ENCODE measurements at regions not wholly inside any gene's neighbourhood (a gene's known extent, or its start where the extent isn't known, plus 50 kb on each side); places are given as distances from the start of the nearest gene placed in this dataset.

GRCh38 chr11:70680781-70681281 lies 282.5 kb downstream of the CTTN start:
- H3K4me3 ChIP-seq (ENCODE audit: low read depth in 1 of 3, low read length in 3 of 3) = no peak overlapping the region
- no peak for DNase-seq (ENCODE audit: low spot score)
- H3K9ac ChIP-seq (ENCODE audit: low read depth in 1 of 2, low read length in 2 of 2) = no peak overlapping the region
- 89% methylated on average over 13 of the region's 13 CpGs for WGBS
- no peaks in the 10 kb centered on the region for H3K9me3 ChIP-seq (ENCODE audit: control insufficient read depth in 4 of 4, low read length in 3 of 4)
- H3K27ac ChIP-seq (ENCODE audit: low read depth in 1 of 2, low read length in 2 of 2) = no peak overlapping the region
- H3K27me3 ChIP-seq (ENCODE audit: control insufficient read depth in 4 of 4, insufficient read depth in 4 of 4, low read length in 3 of 4) = no peaks in the 10 kb centered on the region
- TF ChIP-seq JUND (IDR thresholded peaks at IDR 0.05) (no peak), GABPA (IDR thresholded peaks at IDR 0.05 in 1 of 2, conservative IDR thresholded peaks at IDR 0.05 in 1 of 2) (no peak), ZBTB33 (IDR thresholded peaks at IDR 0.05) (no peak), TAF1 (conservative IDR thresholded peaks at IDR 0.05) (no peak), ATF3 (IDR thresholded peaks at IDR 0.05) (no peak)
- H3K4me1 ChIP-seq (ENCODE audit: control insufficient read depth in 4 of 4, insufficient read depth in 4 of 4, low read length in 3 of 4) = no peaks in the 10 kb centered on the region
- H3K36me3 ChIP-seq (ENCODE audit: control insufficient read depth in 4 of 4, insufficient read depth in 3 of 4, low read depth in 1 of 4, low read length in 3 of 4) = no peaks in the 10 kb centered on the region

GRCh38 chr11:70682056-70682455 lies 283.7 kb downstream of the CTTN start:
- WGBS = 86% methylated on average over 10 of the region's 10 CpGs
- TF ChIP-seq SP1 (IDR thresholded peaks at IDR 0.05) (no peak), JUND (IDR thresholded peaks at IDR 0.05) (no peak), ATF3 (IDR thresholded peaks at IDR 0.05) (no peak), FOXA2 (IDR thresholded peaks at IDR 0.05) (no peak), ZBTB33 (IDR thresholded peaks at IDR 0.05) (no peak), GABPA (IDR thresholded peaks at IDR 0.05 in 1 of 2, conservative IDR thresholded peaks at IDR 0.05 in 1 of 2) (no peak), CTCF (IDR thresholded peaks at IDR 0.05; ENCODE audit: low read depth, low read length, missing input control) (no peak), EGR1 (IDR thresholded peaks at IDR 0.05; ENCODE audit: low read depth in 2 of 2) (no peak), RAD21 (IDR thresholded peaks at IDR 0.05) (no peak), MAX (IDR thresholded peaks at IDR 0.05) (no peak), FOXA1 (IDR thresholded peaks at IDR 0.05) (no peak), RXRA (IDR thresholded peaks at IDR 0.05) (no peak), NR2F2 (IDR thresholded peaks at IDR 0.05) (no peak), HNF4A (conservative IDR thresholded peaks at IDR 0.05) (no peak), YY1 (IDR thresholded peaks at IDR 0.05) (no peak), TAF1 (conservative IDR thresholded peaks at IDR 0.05) (no peak), REST (IDR thresholded peaks at IDR 0.05) (no peak), HNF4G (IDR thresholded peaks at IDR 0.05) (no peak)
- Histone ChIP-seq H3K27me3 (ENCODE audit: control insufficient read depth in 4 of 4, insufficient read depth in 4 of 4, low read length in 3 of 4) (no peaks in the 10 kb centered on the region), H3K4me3 (ENCODE audit: low read depth in 1 of 3, low read length in 3 of 3) (no peak overlapping the region), H3K9ac (ENCODE audit: low read depth in 1 of 2, low read length in 2 of 2) (no peak overlapping the region), H3K36me3 (ENCODE audit: control insufficient read depth in 4 of 4, insufficient read depth in 3 of 4, low read depth in 1 of 4, low read length in 3 of 4) (no peaks in the 10 kb centered on the region), H3K27ac (ENCODE audit: low read depth in 1 of 2, low read length in 2 of 2) (no peak overlapping the region), H3K4me1 (ENCODE audit: control insufficient read depth in 4 of 4, insufficient read depth in 4 of 4, low read length in 3 of 4) (no peaks in the 10 kb centered on the region), H3K9me3 (ENCODE audit: control insufficient read depth in 4 of 4, low read length in 3 of 4) (no peaks in the 10 kb centered on the region)
- no peak for DNase-seq (ENCODE audit: low spot score)

All from liver (tissue), 8 donors.